GM12874 (cell line): ENCODE measurements at regions not wholly inside any gene's neighbourhood (a gene's known extent, or its start where the extent isn't known, plus 50 kb on each side); places are given as distances from the start of the nearest gene placed in this dataset.

Experiments
- CTCF ChIP-seq: IDR thresholded peaks from 2 replicates; pipeline ENCODE4 v1.5.1; 2011; ENCODE audit warnings: low read depth, mild to moderate bottlenecking, control low read depth, low read length, moderate library complexity; ENCODE audit not compliant: insufficient read depth

- no peak for TF ChIP-seq CTCF
Observed at GRCh38 chr4:33878710-33879109, 2365.6 kb downstream of the ARAP2 start.

DNA sequence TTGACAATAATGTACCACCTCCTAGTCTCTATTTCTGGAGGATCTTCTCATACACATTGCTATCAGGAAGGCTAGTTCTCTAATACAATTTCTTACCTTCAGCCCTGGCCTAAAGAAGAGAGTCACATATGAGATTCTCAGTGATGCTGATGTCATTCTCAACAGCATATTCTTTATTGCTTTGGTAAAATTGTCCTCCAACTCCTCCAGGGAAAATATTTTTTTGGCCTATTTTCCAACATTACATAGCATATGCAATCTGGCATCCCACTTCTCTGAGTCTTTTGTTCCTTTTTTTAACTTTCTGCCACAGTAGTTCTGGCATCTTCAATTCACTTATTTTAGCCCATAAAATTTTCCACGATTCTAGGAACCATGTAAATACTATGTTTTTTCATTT, 2363.1 kb downstream of the ARAP2 start:
- TF ChIP-seq CTCF = no peak

- TF ChIP-seq CTCF = no peak
Observed at GRCh38 chr4:33882246-33882990, 2361.9 kb downstream of the ARAP2 start.

- no peak for TF ChIP-seq CTCF
Observed at GRCh38 chr4:33883111-33883510, 2361.2 kb downstream of the ARAP2 start.

- TF ChIP-seq CTCF = no peak
Observed at GRCh38 chr4:33886356-33886755, 2358.0 kb downstream of the ARAP2 start.

- TF ChIP-seq CTCF = no peak
Observed at GRCh38 chr4:33890841-33891240, 2353.5 kb downstream of the ARAP2 start.

DNA sequence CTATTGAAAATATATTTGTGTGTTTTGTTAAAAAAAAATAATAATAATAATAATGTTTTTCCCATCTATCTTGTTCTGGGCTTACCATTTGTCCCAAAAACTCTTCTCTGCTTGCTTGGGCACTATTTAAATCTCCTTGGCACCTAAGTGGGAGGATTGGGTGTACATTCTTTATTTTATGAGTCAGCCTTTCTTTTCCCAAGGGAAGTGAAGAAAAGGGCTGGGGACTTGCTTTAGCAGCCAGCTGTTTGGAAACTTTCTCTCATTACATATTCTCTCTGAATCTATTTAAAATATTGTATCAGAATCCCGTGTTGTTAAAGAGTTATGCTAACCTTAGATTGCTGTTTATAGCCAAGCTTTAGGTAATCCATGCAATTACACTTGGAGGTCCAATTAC, 2332.4 kb downstream of the ARAP2 start:
- no peak for TF ChIP-seq CTCF

DNA sequence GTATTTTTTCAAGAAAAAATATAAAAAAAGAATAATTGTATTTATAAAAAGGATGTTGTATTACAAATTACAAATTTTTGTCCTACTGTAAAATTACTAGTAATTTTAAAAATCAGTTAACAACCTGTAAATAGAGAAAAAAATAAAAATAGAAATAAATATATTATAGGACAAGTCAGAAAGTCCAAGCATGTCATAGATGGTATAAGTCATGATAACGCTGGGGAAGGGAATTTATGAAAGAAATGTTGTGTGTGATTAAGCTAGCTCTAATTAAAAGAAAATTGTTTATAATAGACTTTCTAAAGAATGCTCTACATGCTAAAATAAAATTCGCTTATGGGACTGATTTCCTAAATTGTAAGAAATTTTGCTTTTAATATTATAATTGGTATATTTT, 2329.9 kb downstream of the ARAP2 start:
- TF ChIP-seq CTCF = no peak
